OCI-LY3 (cell line): ENCODE measurements at regions not wholly inside any gene's neighbourhood (a gene's known extent, or its start where the extent isn't known, plus 50 kb on each side); places are given as distances from the start of the nearest gene placed in this dataset.

ENCODE experiments used
- EZH2phosphoT487 ChIP-seq: fragments of 200-600 bp; shearing (Covaris generic); IDR thresholded peaks from 2 replicates; pipeline ENCODE4 v1.6.1; 2018; ENCODE audit warnings: antibody characterized with exemption, mixed run types, low read depth
- TF ChIP-seq, protein P1 (sequence below): fragments of 200-600, 300-600 bp; sonication (generic); IDR thresholded peaks from 2 replicates; pipeline ENCODE4 v1.5.1; 2014; ENCODE audit warnings: antibody characterized with exemption, low read length, low read depth

DNA sequence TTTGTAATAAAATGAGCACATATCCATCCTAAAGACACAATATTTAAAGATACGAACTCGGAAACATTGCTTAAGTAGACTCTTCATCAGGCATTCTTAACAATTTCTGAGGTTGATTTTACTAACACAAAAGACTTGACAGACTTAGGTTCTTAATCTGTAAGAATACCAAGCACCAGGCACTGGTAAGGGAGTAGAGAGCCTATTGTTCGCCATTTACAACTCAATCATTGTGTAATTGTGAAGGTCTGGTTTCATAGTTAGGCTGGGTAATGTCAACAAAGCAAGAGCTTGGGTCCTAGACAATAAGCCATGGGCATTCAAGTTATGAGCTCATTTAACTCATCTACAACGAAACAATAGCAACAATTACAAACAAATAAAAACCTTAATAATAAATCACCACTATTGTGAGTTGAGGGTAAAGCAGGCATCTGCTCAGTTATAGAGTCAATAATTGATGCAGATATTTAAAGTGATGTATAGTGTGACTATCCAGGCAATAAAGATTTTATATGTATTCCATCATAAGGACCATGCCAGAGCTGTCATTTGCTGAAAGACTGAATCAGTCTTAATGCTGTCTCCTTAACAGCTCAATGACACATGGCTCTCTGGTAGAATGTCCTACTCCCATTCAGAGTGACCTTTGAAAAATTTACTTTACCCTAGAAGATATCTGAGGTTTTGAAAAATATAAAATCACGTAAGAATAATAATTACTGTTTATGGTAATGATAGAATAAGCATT, 664.0 kb upstream of the PCDH7 start:
- TF ChIP-seq, protein P1, sequence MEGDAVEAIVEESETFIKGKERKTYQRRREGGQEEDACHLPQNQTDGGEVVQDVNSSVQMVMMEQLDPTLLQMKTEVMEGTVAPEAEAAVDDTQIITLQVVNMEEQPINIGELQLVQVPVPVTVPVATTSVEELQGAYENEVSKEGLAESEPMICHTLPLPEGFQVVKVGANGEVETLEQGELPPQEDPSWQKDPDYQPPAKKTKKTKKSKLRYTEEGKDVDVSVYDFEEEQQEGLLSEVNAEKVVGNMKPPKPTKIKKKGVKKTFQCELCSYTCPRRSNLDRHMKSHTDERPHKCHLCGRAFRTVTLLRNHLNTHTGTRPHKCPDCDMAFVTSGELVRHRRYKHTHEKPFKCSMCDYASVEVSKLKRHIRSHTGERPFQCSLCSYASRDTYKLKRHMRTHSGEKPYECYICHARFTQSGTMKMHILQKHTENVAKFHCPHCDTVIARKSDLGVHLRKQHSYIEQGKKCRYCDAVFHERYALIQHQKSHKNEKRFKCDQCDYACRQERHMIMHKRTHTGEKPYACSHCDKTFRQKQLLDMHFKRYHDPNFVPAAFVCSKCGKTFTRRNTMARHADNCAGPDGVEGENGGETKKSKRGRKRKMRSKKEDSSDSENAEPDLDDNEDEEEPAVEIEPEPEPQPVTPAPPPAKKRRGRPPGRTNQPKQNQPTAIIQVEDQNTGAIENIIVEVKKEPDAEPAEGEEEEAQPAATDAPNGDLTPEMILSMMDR, result no peak
- no peak for TF ChIP-seq EZH2phosphoT487
